SW480 (cell line): ENCODE measurements at regions not wholly inside any gene's neighbourhood (a gene's known extent, or its start where the extent isn't known, plus 50 kb on each side); places are given as distances from the start of the nearest gene placed in this dataset.

Experiments
- DNase-seq: peaks from one replicate; pipeline ENCODE4 v3.0.0-alpha.2; 2016; ENCODE audit warnings: low spot score

- no peak for DNase-seq
Observed at GRCh38 chr10:78688901-78689583, 379.7 kb upstream of the ZMIZ1 start.

GRCh38 chr10:78689584-78689935, 379.2 kb upstream of the ZMIZ1 start:
- no peak for DNase-seq

- DNase-seq = no peak
Observed at GRCh38 chr10:78690354-78691111, 378.2 kb upstream of the ZMIZ1 start.

GRCh38 chr10:78691301-78692030, 377.3 kb upstream of the ZMIZ1 start:
- DNase-seq = no peak

- no peak for DNase-seq
Observed at GRCh38 chr10:78692071-78692470, 376.7 kb upstream of the ZMIZ1 start.

GRCh38 chr10:78695846-78696245, 372.9 kb upstream of the ZMIZ1 start:
- DNase-seq = no peak

GRCh38 chr10:78696791-78697395, 371.9 kb upstream of the ZMIZ1 start:
- DNase-seq = no peak

- no peak for DNase-seq
Observed at GRCh38 chr10:78699971-78700370, 368.8 kb upstream of the ZMIZ1 start.

- no peak for DNase-seq
Observed at GRCh38 chr10:78700413-78700812, 368.4 kb upstream of the ZMIZ1 start.

- no peak for DNase-seq
Observed at GRCh38 chr10:78700816-78701520, 367.8 kb upstream of the ZMIZ1 start.

- DNase-seq = no peak
Observed at GRCh38 chr10:78702186-78702585, 366.6 kb upstream of the ZMIZ1 start.

GRCh38 chr10:78702876-78703275, 365.9 kb upstream of the ZMIZ1 start:
- no peak for DNase-seq

- no peak for DNase-seq
Observed at GRCh38 chr10:78703593-78703992, 365.2 kb upstream of the ZMIZ1 start.

- peak; percentile 11 for DNase-seq
Observed at GRCh38 chr10:78706256-78706655, 362.5 kb upstream of the ZMIZ1 start.

- DNase-seq = no peak
Observed at GRCh38 chr10:78706726-78707540, 361.8 kb upstream of the ZMIZ1 start.

- no peak for DNase-seq
Observed at GRCh38 chr10:78707745-78708144, 361.0 kb upstream of the ZMIZ1 start.

GRCh38 chr10:78712147-78712546, 356.6 kb upstream of the ZMIZ1 start:
- DNase-seq = no peak

- no peak for DNase-seq
Observed at GRCh38 chr10:78713659-78714058, 355.1 kb upstream of the ZMIZ1 start.

GRCh38 chr10:78714225-78714624, 354.5 kb upstream of the ZMIZ1 start:
- no peak for DNase-seq

GRCh38 chr10:78715435-78715834, 353.3 kb upstream of the ZMIZ1 start:
- DNase-seq = peak; percentile 85

- no peak for DNase-seq
Observed at GRCh38 chr10:78716043-78716660, 352.6 kb upstream of the ZMIZ1 start.
